Retinal pigment epithelial cell (primary cell): ENCODE measurements at regions not wholly inside any gene's neighbourhood (a gene's known extent, or its start where the extent isn't known, plus 50 kb on each side); places are given as distances from the start of the nearest gene placed in this dataset.

Source experiments
- DNase-seq: peaks from one replicate; pipeline ENCODE4 v3.0.0-alpha.2; 2010; ENCODE audit warnings: low read depth
- H3K4me3 ChIP-seq: 2 replicates; pipeline ENCODE4 v1.5.1; 2011; ENCODE audit warnings: mild to moderate bottlenecking, low read length, control low read depth, moderate library complexity
- CTCF ChIP-seq: conservative IDR thresholded peaks from 2 replicates; pipeline ENCODE4 v1.5.1; 2011; ENCODE audit warnings: low read depth, low read length, control low read depth, inconsistent platforms

GRCh38 chr21:16571594-16571993, 841.8 kb downstream of the USP25 start:
- DNase-seq, result no peak
- H3K4me3 ChIP-seq, result no peak overlapping the region
- TF ChIP-seq CTCF, result no peak

- no peak for DNase-seq
- H3K4me3 ChIP-seq, result no peak overlapping the region
- no peak for TF ChIP-seq CTCF
Measured at GRCh38 chr21:16572032-16572431, 842.2 kb downstream of the USP25 start.

GRCh38 chr21:16573578-16573977, 843.8 kb downstream of the USP25 start:
- no peak for DNase-seq
- no peak for TF ChIP-seq CTCF

GRCh38 chr21:16577975-16578374, 848.2 kb downstream of the USP25 start:
- TF ChIP-seq CTCF, result no peak
- H3K4me3 ChIP-seq, result no peak overlapping the region
- DNase-seq, result no peak

More at GRCh38 chr21:16573578-16573977, 843.8 kb downstream of the USP25 start:
- H3K4me3 ChIP-seq, result no peak overlapping the region

- no peak for DNase-seq
- TF ChIP-seq CTCF, result no peak
- H3K4me3 ChIP-seq, result no peak overlapping the region
Measured at GRCh38 chr21:16578912-16579311, 849.1 kb downstream of the USP25 start.

GRCh38 chr21:16579538-16579937, 849.8 kb downstream of the USP25 start:
- DNase-seq, result no peak
- no peak overlapping the region for H3K4me3 ChIP-seq

GRCh38 chr21:16580661-16581060, 850.9 kb downstream of the USP25 start:
- no peak for TF ChIP-seq CTCF
- H3K4me3 ChIP-seq, result no peak overlapping the region

More at GRCh38 chr21:16579538-16579937, 849.8 kb downstream of the USP25 start:
- no peak for TF ChIP-seq CTCF

More at GRCh38 chr21:16580661-16581060, 850.9 kb downstream of the USP25 start:
- DNase-seq, result no peak
